MM.1S (cell line): ENCODE measurements at regions not wholly inside any gene's neighbourhood (a gene's known extent, or its start where the extent isn't known, plus 50 kb on each side); places are given as distances from the start of the nearest gene placed in this dataset.

Experiments used
- EZH2 ChIP-seq: fragments of 300-600 bp; sonication (generic); optimal IDR thresholded peaks from 2 replicates; pipeline ENCODE3; 2017; ENCODE audit warnings: low read depth, mild to moderate bottlenecking, antibody characterized with exemption, low read length, mixed read lengths
- EZH2phosphoT487 ChIP-seq: fragments of 300-600 bp; sonication (generic); IDR thresholded peaks from 2 replicates; pipeline ENCODE4 v1.6.1; 2018; ENCODE audit warnings: antibody characterized with exemption, low read length
- TF ChIP-seq, protein P1 (sequence below): fragments of 300-600 bp; sonication (generic); IDR thresholded peaks from 2 replicates; pipeline ENCODE4 v1.5.1; 2016; ENCODE audit warnings: antibody characterized with exemption, low read length, mixed read lengths

DNA sequence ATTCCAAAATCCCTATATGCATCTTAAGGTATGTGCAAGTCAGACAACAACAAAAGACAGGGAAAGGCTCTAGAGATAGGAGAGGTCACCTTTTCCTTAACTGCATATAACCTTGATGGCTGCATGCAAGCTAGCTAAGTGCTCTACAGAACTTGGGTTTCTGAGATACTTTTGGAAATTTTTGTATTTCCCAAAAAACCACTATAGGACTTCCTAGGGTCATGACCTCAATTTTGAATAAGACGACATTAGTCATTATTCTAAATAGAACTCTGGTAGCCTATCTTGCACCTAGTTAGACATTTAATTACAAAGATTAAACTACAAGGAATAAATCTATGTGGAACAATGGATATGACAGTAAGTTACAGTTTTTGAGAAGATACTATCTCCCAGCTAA lies 309.3 kb downstream of the BCAT1 start:
- TF ChIP-seq EZH2phosphoT487: no peak
- TF ChIP-seq, protein P1, sequence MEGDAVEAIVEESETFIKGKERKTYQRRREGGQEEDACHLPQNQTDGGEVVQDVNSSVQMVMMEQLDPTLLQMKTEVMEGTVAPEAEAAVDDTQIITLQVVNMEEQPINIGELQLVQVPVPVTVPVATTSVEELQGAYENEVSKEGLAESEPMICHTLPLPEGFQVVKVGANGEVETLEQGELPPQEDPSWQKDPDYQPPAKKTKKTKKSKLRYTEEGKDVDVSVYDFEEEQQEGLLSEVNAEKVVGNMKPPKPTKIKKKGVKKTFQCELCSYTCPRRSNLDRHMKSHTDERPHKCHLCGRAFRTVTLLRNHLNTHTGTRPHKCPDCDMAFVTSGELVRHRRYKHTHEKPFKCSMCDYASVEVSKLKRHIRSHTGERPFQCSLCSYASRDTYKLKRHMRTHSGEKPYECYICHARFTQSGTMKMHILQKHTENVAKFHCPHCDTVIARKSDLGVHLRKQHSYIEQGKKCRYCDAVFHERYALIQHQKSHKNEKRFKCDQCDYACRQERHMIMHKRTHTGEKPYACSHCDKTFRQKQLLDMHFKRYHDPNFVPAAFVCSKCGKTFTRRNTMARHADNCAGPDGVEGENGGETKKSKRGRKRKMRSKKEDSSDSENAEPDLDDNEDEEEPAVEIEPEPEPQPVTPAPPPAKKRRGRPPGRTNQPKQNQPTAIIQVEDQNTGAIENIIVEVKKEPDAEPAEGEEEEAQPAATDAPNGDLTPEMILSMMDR: no peak
- TF ChIP-seq EZH2: no peak
